MCF 10A (cell line): ENCODE measurements at regions not wholly inside any gene's neighbourhood (a gene's known extent, or its start where the extent isn't known, plus 50 kb on each side); places are given as distances from the start of the nearest gene placed in this dataset.

Experiments
- BruUV-seq: library from RNA; stranded (reverse); fragments of 400-500 nt; replicated peaks from 2 replicates; lab custom pipeline; 2021; lab: Mats Ljungman, UMichigan
- CTCF ChIA-PET: fragments of 300-600 bp; sonication (Branson Sonifier 250); formaldehyde crosslinking; extraction: SDS; loops from one replicate; lab custom pipeline; 2021; ENCODE audit warnings: antibody characterized with exemption, inconsistent platforms; lab: Yijun Ruan, JAX
- POLR2A ChIA-PET: fragments of 300-600, 350-650 bp; sonication (Branson Sonifier 250); formaldehyde crosslinking; extraction: SDS; loops from one replicate; lab custom pipeline; 2020; ENCODE audit warnings: antibody characterized with exemption, inconsistent platforms; lab: Yijun Ruan, JAX
- DNase-seq: peaks from one replicate; pipeline ENCODE4 v3.0.0-alpha.2; 2018; ENCODE audit not compliant: unreplicated experiment
- H3K27ac Mint-ChIP-seq: one replicate; pipeline ENCODE4 v1.8.0; 2022; ENCODE audit warnings: mild to moderate bottlenecking, low read depth, mixed read lengths; ENCODE audit not compliant: unreplicated experiment
- H3K27me3 Mint-ChIP-seq: one replicate; pipeline ENCODE4 v1.8.0; 2022; ENCODE audit warnings: mixed read lengths; ENCODE audit not compliant: insufficient read depth, unreplicated experiment
- H3K36me3 Mint-ChIP-seq: one replicate; pipeline ENCODE4 v1.8.0; 2022; ENCODE audit warnings: mild to moderate bottlenecking, moderate library complexity, mixed read lengths; ENCODE audit not compliant: insufficient read depth, unreplicated experiment
- H3K4me1 Mint-ChIP-seq: one replicate; pipeline ENCODE4 v1.8.0; 2022; ENCODE audit warnings: mixed read lengths; ENCODE audit not compliant: insufficient read depth, unreplicated experiment
- H3K4me3 Mint-ChIP-seq: one replicate; pipeline ENCODE4 v1.8.0; 2022; ENCODE audit warnings: mild to moderate bottlenecking, moderate library complexity, mixed read lengths; ENCODE audit not compliant: unreplicated experiment
- H3K9me3 Mint-ChIP-seq: one replicate; pipeline ENCODE4 v1.8.0; 2022; ENCODE audit warnings: mixed read lengths; ENCODE audit not compliant: unreplicated experiment
- CTCF ChIP-seq: fragments of 200-600 bp; IDR thresholded peaks from one replicate; pipeline ENCODE4 v1.8.0; 2022; ENCODE audit warnings: antibody characterized with exemption, mild to moderate bottlenecking; ENCODE audit not compliant: unreplicated experiment
- intact Hi-C: fragments of 100-400 bp; cut with micrococcal nuclease; formaldehyde crosslinking; loops from 2 replicates; pipeline ENCODE4 v1.14.1; 2022

GRCh38 chr10:131824371-131825149 is 76.2 kb upstream of the PPP2R2D start:
- CTCF ChIA-PET, result interaction anchor here (0.6 kb wide), 2 partner anchors 1529 to 1993 kb away, joined by 3 read pairs; no protein-coding TSS in a partner anchor
- BruUV-seq, result no TSS peak
- Mint-ChIP-seq H3K4me1 (no peaks in the 10 kb centered on the region), H3K4me3 (no peak overlapping the region), H3K27me3 (no peaks in the 10 kb centered on the region), H3K9me3 (peaks cover 10% of the 10 kb centered on the region), H3K27ac (no peak overlapping the region), H3K36me3 (no peaks in the 10 kb centered on the region)
- TF ChIP-seq CTCF, result no peak
- POLR2A ChIA-PET, result no interaction called here
- intact Hi-C loops, result no loop called here
- DNase-seq, result no peak

DNA sequence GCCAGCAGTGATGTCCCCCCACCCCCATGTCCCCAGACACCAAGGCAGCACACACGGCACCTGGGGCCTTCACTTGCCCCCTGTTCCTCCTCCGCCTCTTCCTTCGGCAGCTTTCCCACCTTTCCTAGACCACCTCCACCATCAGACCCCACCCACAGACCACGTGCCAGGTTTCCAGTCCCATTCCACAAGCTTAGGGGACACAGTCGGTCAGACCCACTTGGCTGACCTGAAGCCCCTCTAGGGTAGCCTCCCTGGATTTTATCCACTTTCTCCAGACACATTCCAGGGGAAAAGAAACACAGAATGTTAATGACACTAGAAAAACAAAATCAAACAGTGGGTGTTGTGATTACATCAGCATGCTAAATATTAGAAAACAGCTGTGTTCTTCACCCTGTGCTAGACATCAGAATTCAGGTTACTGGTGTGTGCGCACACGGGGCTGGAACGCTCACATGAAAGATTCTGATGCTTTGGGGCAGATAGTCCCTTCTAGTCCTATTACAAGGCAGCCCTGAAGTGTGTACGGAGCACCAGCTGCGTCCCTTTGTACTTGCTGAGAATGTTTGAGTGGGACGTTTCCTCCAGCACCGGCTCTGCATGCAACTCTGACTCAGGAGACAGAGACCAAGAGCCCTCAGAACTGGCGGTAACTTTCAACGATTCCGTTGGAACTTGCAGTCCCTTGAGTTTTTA is 75.5 kb upstream of the PPP2R2D start:
- Mint-ChIP-seq H3K4me1 (no peaks in the 10 kb centered on the region), H3K9me3 (peaks cover 10% of the 10 kb centered on the region), H3K36me3 (no peaks in the 10 kb centered on the region), H3K4me3 (no peak overlapping the region), H3K27me3 (no peaks in the 10 kb centered on the region), H3K27ac (no peak overlapping the region)
- no peak for DNase-seq
- intact Hi-C loops, result no loop called here
- no peak for TF ChIP-seq CTCF
- ChIA-PET CTCF (interaction anchor here (0.6 to 0.7 kb wide), 3 partner anchors 33 to 1530 kb away, joined by 3 read pairs; no protein-coding TSS in a partner anchor), POLR2A (no interaction called here)
- no TSS peak for BruUV-seq

GRCh38 chr10:131825960-131826650 is 74.7 kb upstream of the PPP2R2D start:
- BruUV-seq, result no TSS peak
- H3K36me3 Mint-ChIP-seq, result no peaks in the 10 kb centered on the region
- H3K4me1 Mint-ChIP-seq, result no peaks in the 10 kb centered on the region
- ChIA-PET POLR2A (no interaction called here), CTCF (interaction anchor here (0.7 kb wide), 2 partner anchors 34 to 55 kb away, joined by 3 read pairs; no protein-coding TSS in a partner anchor)
- DNase-seq, result no peak
- H3K27ac Mint-ChIP-seq, result no peak overlapping the region
- no peak for TF ChIP-seq CTCF
- H3K4me3 Mint-ChIP-seq, result no peak overlapping the region
- H3K9me3 Mint-ChIP-seq, result peaks cover 10% of the 10 kb centered on the region
- H3K27me3 Mint-ChIP-seq, result no peaks in the 10 kb centered on the region
- intact Hi-C loops, result no loop called here
